ENCODE measurements at regions not wholly inside any gene's neighbourhood (a gene's known extent, or its start where the extent isn't known, plus 50 kb on each side); places are given as distances from the start of the nearest gene placed in this dataset.

DNA sequence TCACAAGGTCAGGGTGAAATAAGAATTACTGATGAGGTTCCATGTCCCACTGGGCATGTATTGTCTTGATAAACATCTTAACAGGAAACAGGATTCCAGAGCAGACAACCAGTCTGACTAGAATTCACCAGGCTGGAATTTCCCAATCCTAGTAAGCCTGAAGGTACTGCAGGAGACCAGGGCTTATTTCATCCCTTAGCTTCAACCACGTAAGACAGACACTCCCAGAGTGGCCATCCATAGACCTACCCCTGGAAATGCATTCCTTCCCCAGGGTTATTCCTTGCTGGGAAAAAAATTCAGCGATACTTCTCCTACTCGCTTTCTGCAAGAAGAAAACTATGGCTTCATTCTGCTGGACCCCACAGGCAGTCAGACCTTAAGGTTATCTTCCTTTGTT is 785.4 kb downstream of the NR2F1-AS1 start:
- no peak for DNase-seq (ENCODE audit: low read depth)

DNA sequence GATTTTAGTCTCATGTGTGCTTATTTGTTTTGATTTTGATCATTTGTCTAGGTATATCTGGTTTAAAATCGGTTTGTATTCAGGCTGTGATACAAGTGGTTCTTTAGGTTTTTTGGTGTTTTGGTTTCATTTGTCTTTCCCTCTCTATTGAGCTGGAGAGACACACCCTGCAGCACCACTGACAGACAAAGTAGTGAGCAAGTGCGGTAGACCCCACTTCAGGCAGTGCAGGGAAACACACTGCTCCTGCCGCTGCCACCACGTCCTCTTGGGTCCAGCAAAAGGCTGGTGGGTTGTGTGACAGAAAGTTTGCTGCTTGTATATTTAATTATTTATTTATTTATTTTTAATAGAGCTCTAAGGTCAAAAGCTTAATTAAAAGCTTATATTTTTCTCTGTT is 801.0 kb downstream of the NR2F1-AS1 start:
- no peak for DNase-seq (ENCODE audit: low read depth)

DNA sequence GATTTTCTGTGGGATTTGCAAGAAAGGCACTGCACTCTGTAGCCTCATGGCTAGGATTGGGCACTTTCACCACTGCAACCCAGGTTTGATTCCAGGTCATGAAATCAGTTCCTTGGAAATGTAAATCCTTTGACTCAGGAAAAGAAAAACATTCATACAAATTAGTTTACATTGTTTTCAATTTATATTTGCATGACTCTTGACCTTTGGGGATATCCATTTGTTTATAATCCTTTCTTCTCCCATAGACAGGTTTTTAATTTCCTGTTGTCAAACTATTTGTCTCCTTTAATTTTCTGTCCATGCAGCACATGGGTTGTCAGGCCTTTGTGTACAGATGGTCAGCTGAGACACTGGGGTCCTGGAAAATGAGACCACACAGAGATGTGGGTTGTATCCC is 801.5 kb downstream of the NR2F1-AS1 start:
- no peak for DNase-seq (ENCODE audit: low read depth)

DNA sequence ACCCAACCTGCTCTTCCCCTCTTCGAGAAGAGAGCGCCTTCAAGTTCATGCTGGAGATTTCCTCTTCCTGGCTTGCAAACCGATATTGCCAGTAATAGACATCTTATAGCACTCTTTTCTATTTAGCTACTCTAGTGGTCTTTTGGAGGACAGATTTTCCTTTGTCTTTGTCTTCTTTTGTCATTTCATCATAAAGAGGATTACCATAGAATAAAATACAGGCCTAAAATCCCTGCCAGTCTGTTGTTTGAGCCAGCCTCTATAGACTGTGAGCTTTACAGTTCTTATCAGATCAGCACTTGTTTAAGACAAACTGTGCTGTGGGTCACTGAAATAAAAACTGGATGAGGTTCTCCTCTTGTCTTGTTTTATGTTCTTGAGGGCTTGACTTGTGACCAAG is 802.8 kb downstream of the NR2F1-AS1 start:
- no peak for DNase-seq (ENCODE audit: low read depth)

DNA sequence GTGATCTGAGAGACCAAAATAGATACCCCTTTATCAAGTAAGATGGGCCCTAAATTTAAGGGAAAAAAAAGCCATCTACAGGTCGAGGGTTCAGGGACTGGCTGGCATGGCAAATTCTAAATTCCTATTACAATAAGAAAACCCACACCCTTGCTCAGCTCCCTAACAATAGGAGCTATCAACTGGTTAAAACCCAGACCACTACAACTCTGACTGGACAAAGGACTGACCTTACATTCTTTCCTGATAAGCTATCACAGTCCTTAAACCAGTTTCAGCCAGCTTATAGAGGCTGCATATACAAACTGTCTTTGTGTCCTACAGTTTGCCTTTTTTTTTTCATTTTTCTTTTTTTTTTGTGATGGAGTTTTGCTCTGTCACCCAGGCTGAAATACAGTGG is 803.6 kb downstream of the NR2F1-AS1 start:
- DNase-seq (ENCODE audit: low read depth), result no peak

DNA sequence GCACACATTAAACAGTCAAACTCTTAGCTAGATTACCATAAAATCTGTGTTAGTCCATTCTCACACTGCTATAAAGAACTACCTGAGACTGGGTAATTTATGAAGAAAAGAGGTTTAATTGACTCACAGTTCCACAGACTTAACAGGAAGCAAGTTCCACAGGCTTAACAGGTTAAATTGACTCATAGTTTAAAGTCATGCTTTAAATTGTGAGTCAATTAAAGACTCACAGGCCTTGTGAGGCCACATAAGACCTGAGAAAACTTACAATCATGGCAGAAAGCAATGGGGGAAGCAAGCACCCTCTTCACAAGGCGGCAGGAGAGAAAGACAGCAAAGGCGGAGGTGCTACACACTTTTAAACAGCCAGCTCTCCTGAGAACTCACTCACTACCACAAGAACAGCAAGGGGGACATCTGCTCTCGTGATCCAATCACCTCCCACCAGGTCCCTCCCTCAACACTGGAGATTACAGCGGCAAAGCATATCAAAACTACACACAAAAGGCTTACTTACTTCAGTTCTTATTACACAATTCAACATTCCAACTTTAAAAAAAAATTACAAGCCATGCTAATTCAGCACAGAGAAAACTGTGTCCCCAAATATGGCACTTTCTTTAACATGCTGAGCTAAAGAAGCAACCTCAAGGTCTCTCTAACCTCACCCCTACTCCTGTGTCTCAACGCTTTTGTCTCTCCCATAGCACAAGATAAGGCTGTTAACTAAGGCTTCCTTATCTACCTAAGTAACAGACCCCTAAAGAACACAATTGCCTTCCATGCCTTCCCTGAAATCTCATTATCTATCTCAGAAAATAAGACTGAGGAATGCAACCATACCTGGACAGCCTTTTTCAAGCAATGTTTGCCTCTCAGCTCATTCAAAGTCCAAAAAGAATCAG is 805.1 kb downstream of the NR2F1-AS1 start:
- DNase-seq (ENCODE audit: low read depth), result no peak

DNA sequence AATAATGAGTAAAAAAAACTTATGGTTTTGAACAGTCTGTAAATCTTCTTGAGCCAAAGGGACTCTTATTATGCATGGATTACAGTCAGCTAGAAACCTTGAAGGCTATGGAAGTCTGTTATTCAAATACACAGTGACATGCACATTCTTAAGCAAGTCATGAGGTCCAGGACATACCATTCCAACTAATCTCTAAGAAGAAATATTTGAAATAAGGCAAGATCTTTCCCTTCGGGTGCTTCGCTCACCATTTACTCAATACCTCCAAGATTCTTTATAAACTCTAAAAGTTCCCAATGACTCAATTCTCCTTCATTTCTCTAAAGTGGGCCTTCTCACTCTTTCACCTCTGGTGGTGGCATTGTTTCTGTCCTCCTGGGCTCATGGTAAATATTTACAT is 811.0 kb downstream of the NR2F1-AS1 start:
- no peak for DNase-seq (ENCODE audit: low read depth)

DNA sequence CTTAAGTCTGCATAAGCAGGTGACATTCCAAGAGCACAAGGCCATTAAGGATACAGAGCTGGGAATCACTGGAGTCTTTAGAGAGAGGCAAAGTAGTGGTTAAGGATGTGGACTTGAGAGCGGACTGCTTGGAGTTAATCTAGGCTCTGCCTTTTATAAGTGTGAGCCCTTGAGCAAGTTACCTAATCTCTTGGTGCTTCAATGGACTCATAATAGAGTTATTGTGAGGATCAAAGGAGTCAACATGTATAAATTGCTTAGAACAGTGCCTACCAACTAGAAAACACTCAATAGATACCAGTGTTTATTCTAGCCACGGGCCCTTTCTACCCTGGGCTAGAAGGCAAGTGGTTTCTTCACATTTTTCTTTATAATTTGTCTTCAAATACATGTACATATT is 819.4 kb downstream of the NR2F1-AS1 start:
- no peak for DNase-seq (ENCODE audit: low read depth)

DNA sequence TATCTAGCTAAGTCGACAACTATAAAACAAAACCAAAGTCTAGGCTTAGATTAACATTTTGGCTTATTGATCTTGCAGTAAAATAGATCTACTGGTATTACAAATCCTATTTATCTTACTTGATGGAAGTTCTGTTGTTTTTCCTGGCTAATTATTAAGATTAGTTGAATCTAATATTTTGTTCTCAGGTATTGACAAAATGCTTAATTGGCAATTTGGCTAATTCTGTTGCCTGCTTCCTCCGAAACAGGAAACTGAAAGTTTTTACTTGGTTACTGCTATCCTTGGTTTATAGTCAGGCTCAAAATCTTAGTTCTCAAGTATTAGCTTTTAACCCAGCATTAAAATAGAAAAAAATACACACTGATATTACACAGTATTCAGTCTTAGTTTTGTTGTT is 820.5 kb downstream of the NR2F1-AS1 start:
- no peak for DNase-seq (ENCODE audit: low read depth)

DNA sequence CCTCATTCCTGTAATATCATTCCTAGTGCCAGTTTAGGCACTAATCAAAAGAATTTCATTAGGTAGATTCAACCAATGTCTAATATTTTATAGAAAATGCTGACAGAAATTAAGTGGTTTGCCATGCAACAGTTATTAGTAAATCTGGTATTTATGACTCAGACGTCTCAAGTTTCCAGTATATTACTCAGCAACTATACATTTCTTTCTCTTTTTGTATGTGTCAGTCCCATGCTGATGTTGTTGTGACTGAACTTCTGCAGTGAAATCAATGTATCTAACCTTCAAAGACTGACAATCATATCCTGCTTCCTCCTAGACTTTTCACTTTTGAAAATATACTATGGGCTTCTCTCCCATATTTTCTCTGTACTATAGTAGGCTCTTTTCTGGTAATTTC is 822.5 kb downstream of the NR2F1-AS1 start:
- peak; percentile 20 for DNase-seq (ENCODE audit: low read depth)

DNA sequence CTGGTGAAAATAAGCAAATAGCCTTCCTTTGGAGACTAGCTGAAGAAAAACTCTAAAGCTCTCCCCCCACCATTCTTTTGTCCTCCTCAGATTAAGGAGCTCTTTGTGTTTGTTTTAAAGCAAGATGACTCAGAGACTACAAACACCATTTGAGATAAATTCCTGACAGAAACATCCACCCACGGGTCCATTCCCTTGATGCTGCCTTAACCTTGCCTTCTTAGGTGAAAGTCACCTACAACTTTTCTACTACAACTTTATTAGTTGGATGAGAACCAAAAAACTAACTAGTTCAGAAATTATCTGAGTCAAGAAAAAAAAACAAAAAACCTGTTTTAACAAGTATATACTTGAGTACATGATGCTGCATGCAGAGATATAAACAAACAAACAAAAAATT is 831.1 kb downstream of the NR2F1-AS1 start:
- no peak for DNase-seq (ENCODE audit: low read depth)

DNA sequence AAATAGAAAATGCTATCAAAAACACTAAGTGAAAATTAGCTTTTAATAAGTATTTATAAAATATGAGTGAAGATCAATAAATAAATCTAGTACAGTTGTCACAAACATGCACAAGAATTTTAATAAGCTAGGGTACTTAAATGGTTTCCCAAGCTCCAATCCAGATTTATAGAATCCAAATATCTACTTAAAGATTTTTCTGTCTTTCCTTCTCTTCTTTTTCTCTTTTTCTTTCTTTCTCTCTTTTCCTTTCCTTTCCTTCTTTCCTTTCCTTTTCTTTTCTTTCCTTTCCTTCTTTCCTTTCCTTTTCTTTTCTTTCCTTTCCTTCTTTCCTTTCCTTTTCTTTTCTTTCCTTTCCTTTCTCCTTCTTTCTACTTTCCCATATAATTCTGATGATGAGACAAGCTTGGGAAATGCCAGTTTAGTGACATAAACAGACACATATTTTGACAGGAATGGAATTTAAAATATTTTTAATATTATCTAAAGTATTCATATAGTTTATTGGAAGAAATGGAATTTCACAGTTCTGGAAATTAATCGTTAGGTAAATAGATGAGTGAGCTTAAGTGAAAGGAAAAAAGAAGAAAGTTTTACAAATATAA is 832.8 kb downstream of the NR2F1-AS1 start:
- peak; percentile 3 for DNase-seq (ENCODE audit: low read depth)

DNA sequence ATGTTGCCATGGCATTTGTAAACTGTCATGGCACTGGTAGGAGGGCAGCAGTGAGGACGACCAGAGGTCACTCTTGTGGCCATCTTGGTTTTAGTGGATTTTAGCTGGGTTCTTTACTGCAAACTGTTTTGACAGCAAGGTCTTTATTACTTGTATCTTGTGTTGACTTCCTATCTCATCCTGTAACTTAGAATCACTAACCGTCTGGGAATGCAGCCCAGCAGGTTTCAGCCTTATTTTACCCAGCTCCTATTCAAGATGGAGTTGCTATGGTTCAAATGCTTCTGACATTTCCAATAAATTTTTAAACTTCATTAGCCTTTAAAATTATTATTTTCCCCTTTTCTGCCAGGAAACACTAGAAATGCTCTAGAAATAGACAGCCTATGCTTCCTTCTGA is 839.1 kb downstream of the NR2F1-AS1 start:
- DNase-seq (ENCODE audit: low read depth), result no peak

DNA sequence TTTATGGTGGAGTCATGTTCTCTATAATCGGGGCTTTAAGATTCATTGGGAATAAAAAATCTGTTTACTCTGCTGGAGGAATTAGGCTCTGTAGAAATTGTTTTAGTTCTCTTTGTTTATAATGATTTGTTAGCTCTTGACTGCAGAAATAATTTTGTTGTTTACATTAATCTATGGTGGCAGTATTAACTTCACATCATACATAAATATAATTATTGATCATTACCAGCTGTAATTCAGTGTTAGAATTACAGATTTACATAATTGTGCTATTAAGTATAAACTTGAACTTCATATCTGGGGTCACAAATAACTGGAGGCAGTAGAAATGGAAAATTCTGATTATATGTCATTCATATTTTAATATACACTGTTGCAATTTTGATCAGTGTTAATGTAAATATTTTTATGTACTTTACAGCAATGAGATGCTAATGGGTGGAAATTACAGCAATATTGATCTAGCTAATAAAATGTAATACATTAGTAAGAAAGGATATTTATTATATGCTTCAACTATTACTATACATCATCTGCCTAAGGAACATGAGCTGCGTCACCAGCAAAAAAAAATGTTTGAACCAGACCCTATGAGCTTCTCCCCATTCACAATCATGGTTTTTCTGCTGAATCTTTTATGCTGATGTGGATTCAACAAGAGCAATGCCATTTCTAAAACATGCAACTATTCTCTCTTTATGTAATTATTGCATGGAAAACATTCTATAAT is 846.6 kb downstream of the NR2F1-AS1 start:
- DNase-seq (ENCODE audit: low read depth), result no peak

DNA sequence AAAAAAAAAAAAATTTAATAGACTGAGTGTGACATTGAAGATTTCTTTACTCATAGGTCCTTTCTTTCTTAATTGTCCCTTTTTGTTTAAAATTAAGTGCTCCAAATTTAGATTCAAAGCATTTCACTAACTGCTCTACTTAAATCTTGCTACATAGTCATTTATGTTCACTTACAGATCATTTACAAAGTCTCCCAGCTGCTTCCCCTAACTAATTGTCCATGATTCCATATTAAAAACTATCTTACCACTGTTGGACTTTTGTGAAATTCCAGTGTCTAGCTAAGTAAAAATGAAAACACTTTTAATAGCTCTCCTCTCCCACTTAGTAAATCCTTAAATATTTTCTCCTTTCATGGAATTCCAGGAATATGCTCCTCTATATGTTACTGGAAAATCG is 850.5 kb downstream of the NR2F1-AS1 start:
- no peak for DNase-seq (ENCODE audit: low read depth)

DNA sequence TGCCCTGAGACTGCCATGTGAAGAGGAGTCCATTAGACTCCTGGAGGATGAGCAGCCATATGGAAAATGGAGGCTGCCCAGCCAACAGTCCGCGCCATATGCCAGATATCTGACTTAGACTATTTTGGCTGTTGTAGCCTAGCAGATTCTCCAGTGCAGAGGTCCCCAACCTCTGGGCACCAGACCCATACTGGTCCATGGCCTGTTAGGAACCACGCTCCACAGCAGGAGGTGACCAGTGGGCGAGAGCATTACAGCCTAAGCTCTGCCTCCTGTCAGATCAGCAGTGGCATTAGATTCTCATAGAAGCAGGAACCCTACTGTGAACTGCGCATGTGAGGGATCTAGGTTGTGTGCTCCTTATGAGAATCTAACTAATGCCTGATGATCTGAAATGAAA is 851.9 kb downstream of the NR2F1-AS1 start:
- no peak for DNase-seq (ENCODE audit: low read depth)

DNA sequence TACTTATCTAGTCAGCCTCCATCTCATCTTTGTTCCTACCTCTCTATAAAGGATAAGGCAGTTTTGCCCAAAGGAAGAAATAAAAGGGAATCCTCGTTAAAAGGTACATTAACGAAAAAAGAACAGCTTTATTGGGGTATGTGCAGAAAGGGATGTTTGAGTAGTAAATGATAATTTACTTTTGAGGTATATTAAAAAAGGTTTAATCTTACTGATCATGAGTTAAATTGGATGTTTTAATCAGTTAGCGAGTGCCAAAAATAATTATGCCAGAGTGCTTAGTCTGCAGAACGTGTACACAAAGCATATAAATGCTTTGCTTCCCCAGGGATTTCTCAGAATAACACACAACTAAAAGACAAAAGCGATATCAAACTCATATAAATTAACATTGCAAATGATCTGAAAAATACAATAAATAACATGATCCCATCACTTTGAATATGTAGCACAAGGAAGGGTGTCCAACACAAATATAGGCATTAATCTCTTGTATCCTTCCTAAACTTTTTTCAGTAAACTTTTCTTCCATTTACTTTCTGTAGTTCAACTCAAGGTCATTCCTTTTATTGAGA is 865.0 kb downstream of the NR2F1-AS1 start:
- no peak for DNase-seq (ENCODE audit: low read depth)

DNA sequence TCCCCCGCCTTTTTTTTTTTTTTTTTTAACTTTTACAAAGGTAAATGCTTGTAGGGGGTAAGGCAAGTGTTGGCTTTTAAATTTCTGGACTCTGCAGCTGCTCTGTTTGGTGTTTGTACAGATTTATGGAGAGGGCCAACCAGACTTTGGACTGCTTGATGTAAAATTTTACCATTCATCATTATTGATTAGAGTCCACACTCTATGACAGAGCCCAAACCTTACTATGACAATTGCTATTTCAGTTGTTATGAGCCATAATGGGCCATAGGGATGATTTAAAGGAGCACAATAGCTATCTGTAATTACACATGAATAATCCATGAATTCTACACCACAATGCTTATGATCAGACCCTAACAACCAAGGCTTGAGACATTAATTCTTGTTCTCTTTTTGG is 867.2 kb downstream of the NR2F1-AS1 start:
- DNase-seq (ENCODE audit: low read depth), result no peak

DNA sequence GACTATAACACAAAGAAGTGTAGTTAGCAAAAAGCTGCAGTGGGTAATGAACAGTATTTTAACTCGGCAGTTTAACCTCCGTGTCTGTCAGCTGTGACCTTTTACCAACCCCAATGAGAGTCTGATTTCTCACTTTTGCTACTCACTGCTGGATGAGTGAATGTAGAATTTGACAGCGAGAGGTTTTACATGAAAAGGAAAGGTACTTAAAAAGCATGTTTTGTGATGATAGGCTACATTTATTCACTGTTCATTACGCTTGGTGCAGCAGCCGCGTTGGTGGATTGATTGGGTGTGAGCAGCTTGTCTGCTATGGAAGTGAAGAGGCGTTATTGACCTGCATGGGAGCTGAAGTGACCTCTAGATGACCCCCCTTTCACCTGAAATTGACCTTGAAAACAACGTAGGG is 867.7 kb downstream of the NR2F1-AS1 start:
- no peak for DNase-seq (ENCODE audit: low read depth)

DNA sequence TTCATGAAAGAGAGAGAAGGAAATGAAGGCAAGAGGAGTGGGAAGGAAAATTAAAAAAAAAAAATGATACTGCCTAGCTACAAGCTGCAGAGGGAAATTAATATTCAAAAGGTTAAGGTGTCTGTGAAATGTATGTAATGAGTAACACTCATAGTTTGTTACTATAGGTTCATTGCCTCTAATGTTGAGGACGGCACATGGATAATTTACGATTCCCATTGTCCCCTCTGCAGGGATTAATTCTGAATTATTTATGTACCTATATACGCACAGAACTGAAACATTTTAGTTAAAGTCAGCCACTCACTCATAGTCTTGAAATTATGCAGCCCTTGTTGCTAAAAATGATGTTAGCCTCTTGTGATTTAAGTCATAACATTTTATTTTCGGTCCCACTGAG is 869.1 kb downstream of the NR2F1-AS1 start:
- DNase-seq (ENCODE audit: low read depth), result no peak

DNA sequence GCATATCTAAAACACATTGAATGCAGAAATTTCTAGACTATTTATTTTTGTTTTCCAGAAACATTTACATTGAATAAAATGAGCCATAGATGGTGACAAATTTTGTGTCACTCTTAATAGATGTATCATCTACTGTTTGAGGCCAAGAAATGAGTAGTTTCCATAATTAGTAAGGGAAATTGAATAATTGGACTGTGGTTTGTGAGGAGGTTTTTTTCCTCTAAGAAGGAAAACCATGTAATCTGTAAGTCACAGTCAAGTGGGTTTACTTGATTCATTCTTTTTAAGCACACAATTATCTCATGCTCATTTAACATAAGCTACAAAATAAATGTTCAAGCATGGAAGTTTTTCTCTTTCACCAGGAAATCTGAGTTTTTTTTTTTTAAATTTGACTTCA is 876.4 kb downstream of the NR2F1-AS1 start:
- DNase-seq (ENCODE audit: low read depth), result no peak

DNA sequence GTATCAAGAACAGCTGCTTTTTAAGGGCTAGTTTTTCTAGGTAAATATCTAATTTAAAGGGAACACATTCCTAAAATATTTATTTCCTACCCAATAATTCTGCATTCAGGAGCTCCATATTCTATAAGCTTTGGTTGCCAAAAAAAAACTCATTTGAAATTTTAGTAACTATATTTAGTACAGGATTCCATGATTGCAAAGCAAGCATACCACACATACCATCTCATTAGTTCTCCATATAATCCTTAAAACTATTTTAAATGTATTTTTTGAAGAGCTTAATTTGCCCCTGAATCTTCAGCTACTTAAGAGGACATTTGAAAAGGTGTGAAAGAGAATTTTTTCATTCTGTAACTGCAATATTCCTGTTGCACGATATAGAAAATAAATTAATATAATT is 877.0 kb downstream of the NR2F1-AS1 start:
- no peak for DNase-seq (ENCODE audit: low read depth)

All from HS-27A (cell line).